ENCODE measurements at regions not wholly inside any gene's neighbourhood (a gene's known extent, or its start where the extent isn't known, plus 50 kb on each side); places are given as distances from the start of the nearest gene placed in this dataset.
"Not testable (repeated sequence)": the region's sequence is repeated elsewhere in the genome, so short reads cannot be mapped to it uniquely, and the experiment has no call there.

GRCh38 chr6:165769401-165769800 lies 106.4 kb upstream of the PDE10A start:
- no peak for DNase-seq (ENCODE audit: low read depth)
- H3K4me3 ChIP-seq (ENCODE audit: control insufficient read depth, low read depth, low read length) = no peak overlapping the region
- TF ChIP-seq CTCF (IDR thresholded peaks at IDR 0.05; ENCODE audit: control insufficient read depth, insufficient read depth, low read depth, low read length, missing control alignments) = no peak

- DNase-seq (ENCODE audit: low read depth) = no peak
- no peak overlapping the region for H3K4me3 ChIP-seq (ENCODE audit: control insufficient read depth, low read depth, low read length)
- TF ChIP-seq CTCF (IDR thresholded peaks at IDR 0.05; ENCODE audit: control insufficient read depth, insufficient read depth, low read depth, low read length, missing control alignments) = no peak
Observed at GRCh38 chr6:165768961-165769360, 105.9 kb upstream of the PDE10A start.

GRCh38 chr6:165767228-165767627 lies 104.2 kb upstream of the PDE10A start:
- DNase-seq (ENCODE audit: low read depth) = no peak
- TF ChIP-seq CTCF (IDR thresholded peaks at IDR 0.05; ENCODE audit: control insufficient read depth, insufficient read depth, low read depth, low read length, missing control alignments) = no peak
- no peak overlapping the region for H3K4me3 ChIP-seq (ENCODE audit: control insufficient read depth, low read depth, low read length)

- no peak for TF ChIP-seq CTCF (IDR thresholded peaks at IDR 0.05; ENCODE audit: control insufficient read depth, insufficient read depth, low read depth, low read length, missing control alignments)
- H3K4me3 ChIP-seq (ENCODE audit: control insufficient read depth, low read depth, low read length) = no peak overlapping the region
- no peak for DNase-seq (ENCODE audit: low read depth)
Observed at GRCh38 chr6:165766457-165766856, 103.4 kb upstream of the PDE10A start.

GRCh38 chr6:165766026-165766425 lies 103.0 kb upstream of the PDE10A start:
- TF ChIP-seq CTCF (IDR thresholded peaks at IDR 0.05; ENCODE audit: control insufficient read depth, insufficient read depth, low read depth, low read length, missing control alignments) = no peak
- no peak overlapping the region for H3K4me3 ChIP-seq (ENCODE audit: control insufficient read depth, low read depth, low read length)
- DNase-seq (ENCODE audit: low read depth) = no peak

GRCh38 chr6:165765256-165765655 lies 102.2 kb upstream of the PDE10A start:
- DNase-seq (ENCODE audit: low read depth); H3K4me3 ChIP-seq (ENCODE audit: control insufficient read depth, low read depth, low read length): not testable (repeated sequence)

GRCh38 chr6:165762876-165763275 lies 99.8 kb upstream of the PDE10A start:
- no peak for TF ChIP-seq CTCF (IDR thresholded peaks at IDR 0.05; ENCODE audit: control insufficient read depth, insufficient read depth, low read depth, low read length, missing control alignments)
- no peak for DNase-seq (ENCODE audit: low read depth)
- no peak overlapping the region for H3K4me3 ChIP-seq (ENCODE audit: control insufficient read depth, low read depth, low read length)

All from AG09309 (cell line).